ENCODE measurements at regions not wholly inside any gene's neighbourhood (a gene's known extent, or its start where the extent isn't known, plus 50 kb on each side); places are given as distances from the start of the nearest gene placed in this dataset.
"Not testable (repeated sequence)": the region's sequence is repeated elsewhere in the genome, so short reads cannot be mapped to it uniquely, and the experiment has no call there.

DNA sequence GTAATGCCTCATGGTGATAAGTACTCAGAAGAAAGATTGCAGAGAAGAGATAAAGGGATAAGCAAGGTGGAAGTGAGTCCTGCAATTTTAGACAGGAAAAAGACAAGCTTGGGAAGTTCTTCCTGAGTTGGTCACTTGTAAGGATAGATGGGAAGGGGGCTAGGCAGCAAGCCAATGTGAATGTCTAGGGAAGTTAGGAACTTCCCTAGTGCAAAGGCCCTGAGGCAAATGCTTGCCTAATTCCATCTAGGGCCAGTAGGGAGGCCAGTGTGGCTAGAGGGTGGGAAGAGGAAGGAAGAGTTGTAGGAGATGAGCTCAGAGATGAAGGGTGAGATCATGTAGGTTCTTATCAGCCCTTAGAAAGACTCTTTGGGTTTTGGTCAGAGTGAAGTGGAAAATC lies 206.6 kb downstream of the MAT2B start:
- Mint-ChIP-seq H3K4me1 (no peaks in the 10 kb centered on the region), H3K4me3 (no peak overlapping the region), H3K27me3 (no peaks in the 10 kb centered on the region), H3K9me3 (peaks cover 5% of the 10 kb centered on the region), H3K36me3 (no peaks in the 10 kb centered on the region), H3K27ac (no peak overlapping the region)

DNA sequence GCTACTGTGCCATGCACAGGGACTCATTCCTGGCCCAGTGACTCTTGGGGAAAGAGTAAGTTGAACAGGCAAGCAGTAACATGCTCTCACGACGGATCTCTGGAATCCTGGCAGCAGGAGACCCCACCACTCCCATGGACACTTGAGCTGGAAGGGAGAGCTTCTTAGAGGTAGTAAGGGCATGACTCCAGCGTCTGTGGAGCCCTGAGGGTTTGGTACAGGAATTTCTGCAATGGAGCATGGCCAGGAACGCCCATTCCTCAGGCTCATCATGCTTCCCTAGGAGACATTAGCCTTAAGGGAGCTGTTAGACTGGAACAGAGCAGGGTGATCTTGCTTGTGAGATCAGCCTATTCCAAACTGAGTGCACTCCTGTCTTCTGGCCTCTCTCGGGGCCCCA lies 212.9 kb downstream of the MAT2B start:
- Mint-ChIP-seq H3K4me3 (no peak overlapping the region), H3K27ac (no peak overlapping the region), H3K4me1 (no peaks in the 10 kb centered on the region), H3K27me3 (no peaks in the 10 kb centered on the region), H3K36me3 (no peaks in the 10 kb centered on the region), H3K9me3 (peaks cover 5% of the 10 kb centered on the region)

GRCh38 chr5:163724305-163724704 lies 218.9 kb downstream of the MAT2B start:
- Mint-ChIP-seq H3K27me3 (no peaks in the 10 kb centered on the region), H3K4me1 (no peaks in the 10 kb centered on the region), H3K36me3 (no peaks in the 10 kb centered on the region), H3K9me3 (peaks cover 7% of the 10 kb centered on the region), H3K27ac (no peak overlapping the region), H3K4me3 (no peak overlapping the region)

GRCh38 chr5:163727028-163727427 lies 221.6 kb downstream of the MAT2B start:
- Mint-ChIP-seq H3K27me3 (peaks cover 4% of the 10 kb centered on the region), H3K9me3 (peaks cover 7% of the 10 kb centered on the region), H3K36me3 (no peaks in the 10 kb centered on the region), H3K4me3 (no peak overlapping the region), H3K4me1 (no peaks in the 10 kb centered on the region), H3K27ac (no peak overlapping the region)

GRCh38 chr5:163730206-163730756 lies 224.9 kb downstream of the MAT2B start:
- Mint-ChIP-seq H3K9me3 (peaks cover 7% of the 10 kb centered on the region), H3K27ac (no peak overlapping the region), H3K27me3 (peaks cover 4% of the 10 kb centered on the region), H3K36me3 (no peaks in the 10 kb centered on the region), H3K4me1 (no peaks in the 10 kb centered on the region), H3K4me3 (no peak overlapping the region)

GRCh38 chr5:163731256-163731655 lies 225.8 kb downstream of the MAT2B start:
- peaks cover 7% of the 10 kb centered on the region for H3K9me3 Mint-ChIP-seq
- H3K36me3 Mint-ChIP-seq, result no peaks in the 10 kb centered on the region
- peaks cover 4% of the 10 kb centered on the region for H3K27me3 Mint-ChIP-seq
- H3K4me1 Mint-ChIP-seq, result no peaks in the 10 kb centered on the region
- H3K4me3 Mint-ChIP-seq, result no peak overlapping the region
- no peak overlapping the region for H3K27ac Mint-ChIP-seq

- Mint-ChIP-seq H3K27me3 (peaks cover 2% of the 10 kb centered on the region), H3K36me3 (no peaks in the 10 kb centered on the region), H3K9me3 (no peaks in the 10 kb centered on the region), H3K4me1 (no peaks in the 10 kb centered on the region), H3K27ac (no peak overlapping the region), H3K4me3 (no peak overlapping the region)
These were observed 229.7 kb downstream of the MAT2B start for GRCh38 chr5:163735069-163735468.

- Mint-ChIP-seq H3K27me3 (no peaks in the 10 kb centered on the region), H3K9me3 (peaks cover 5% of the 10 kb centered on the region), H3K4me3 (no peak overlapping the region), H3K36me3 (no peaks in the 10 kb centered on the region), H3K4me1 (no peaks in the 10 kb centered on the region), H3K27ac (no peak overlapping the region)
These were observed 242.2 kb downstream of the MAT2B start for GRCh38 chr5:163747586-163747985.

DNA sequence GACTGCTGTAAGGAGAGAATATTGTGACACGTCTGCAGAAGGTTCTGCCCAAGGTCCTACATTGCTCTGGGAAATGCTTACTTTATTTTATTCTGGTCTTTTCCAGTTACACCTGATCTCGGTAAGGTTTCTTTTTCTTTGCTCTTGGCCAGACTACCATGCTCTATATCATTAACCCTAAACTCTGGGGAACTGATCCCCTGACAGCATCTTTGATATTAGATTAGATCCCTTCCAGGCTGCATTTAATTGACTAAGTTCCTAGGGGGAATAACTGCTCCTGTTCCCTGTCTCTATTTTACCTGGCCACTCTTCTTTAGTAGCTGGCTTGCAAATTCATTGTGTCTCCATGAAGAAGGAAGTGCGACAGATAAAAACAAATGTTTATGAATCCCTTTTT lies 243.5 kb downstream of the MAT2B start:
- no peaks in the 10 kb centered on the region for H3K36me3 Mint-ChIP-seq
- no peak overlapping the region for H3K4me3 Mint-ChIP-seq
- no peaks in the 10 kb centered on the region for H3K27me3 Mint-ChIP-seq
- H3K9me3 Mint-ChIP-seq, result peaks cover 6% of the 10 kb centered on the region
- H3K27ac Mint-ChIP-seq, result no peak overlapping the region
- no peaks in the 10 kb centered on the region for H3K4me1 Mint-ChIP-seq

DNA sequence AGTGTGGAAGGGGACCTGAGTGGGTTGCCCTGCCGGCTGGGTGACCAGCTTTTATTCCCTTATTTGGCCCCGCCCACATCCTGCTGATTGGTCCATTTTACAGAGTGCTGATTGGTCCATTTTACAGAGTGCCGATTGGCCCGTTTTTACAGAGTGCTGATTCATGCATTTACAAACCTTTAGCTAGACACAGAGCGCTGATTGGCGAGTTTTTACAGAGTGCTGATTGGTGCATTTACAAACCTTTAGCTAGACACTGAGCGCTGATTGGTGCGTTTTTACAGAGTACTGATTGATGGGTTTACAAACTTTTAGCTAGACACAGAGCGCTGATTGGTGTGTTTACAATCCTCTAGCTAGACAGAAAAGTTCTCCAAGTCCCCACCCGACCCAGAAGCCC lies 245.0 kb downstream of the MAT2B start:
- not testable (repeated sequence) for H3K27ac Mint-ChIP-seq, H3K4me3 Mint-ChIP-seq, H3K4me1 Mint-ChIP-seq, H3K36me3 Mint-ChIP-seq, H3K27me3 Mint-ChIP-seq
- H3K9me3 Mint-ChIP-seq, result peaks cover 11% of the 10 kb centered on the region

DNA sequence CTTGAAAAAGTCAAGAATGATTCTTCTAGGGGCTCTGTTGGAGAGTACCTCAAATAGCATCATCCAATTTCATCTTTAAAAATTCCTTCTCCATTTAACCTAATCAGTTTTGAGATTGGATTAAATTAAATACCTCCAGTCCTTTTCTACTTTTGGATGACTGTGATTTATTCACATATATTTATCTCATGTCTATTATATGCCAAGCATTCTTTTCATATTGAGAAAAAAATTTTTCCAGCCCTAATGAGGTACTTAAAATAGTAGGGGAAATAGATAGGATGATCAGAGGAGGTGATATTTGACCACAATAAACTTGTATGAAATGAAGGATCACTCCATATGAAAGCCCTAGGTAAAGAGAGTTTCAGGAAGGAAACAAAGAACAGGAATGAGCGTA lies 250.1 kb downstream of the MAT2B start:
- H3K27ac Mint-ChIP-seq, result no peak overlapping the region
- H3K4me1 Mint-ChIP-seq, result no peaks in the 10 kb centered on the region
- no peaks in the 10 kb centered on the region for H3K36me3 Mint-ChIP-seq
- peaks cover 11% of the 10 kb centered on the region for H3K9me3 Mint-ChIP-seq
- H3K4me3 Mint-ChIP-seq, result no peak overlapping the region
- peaks cover 2% of the 10 kb centered on the region for H3K27me3 Mint-ChIP-seq

DNA sequence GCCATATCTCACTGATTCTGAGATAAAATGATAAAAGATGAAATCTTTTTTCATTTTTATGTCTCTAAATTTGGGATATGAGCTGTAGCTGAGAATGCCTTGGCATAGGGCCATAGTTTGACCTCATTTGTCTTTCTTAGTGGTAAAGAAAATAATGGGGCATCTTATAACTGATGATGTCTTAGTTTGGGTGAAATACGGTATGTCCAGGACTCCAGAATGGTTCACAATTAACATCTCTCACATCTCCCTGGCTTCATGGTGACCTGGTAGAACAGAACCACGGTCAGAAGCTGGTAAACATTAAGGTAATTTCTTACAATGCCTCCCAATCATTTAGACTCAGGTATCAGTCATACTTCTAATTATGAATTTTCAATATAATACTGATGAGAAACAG lies 250.8 kb downstream of the MAT2B start:
- no peaks in the 10 kb centered on the region for H3K4me1 Mint-ChIP-seq
- peaks cover 11% of the 10 kb centered on the region for H3K9me3 Mint-ChIP-seq
- H3K27ac Mint-ChIP-seq, result no peak overlapping the region
- H3K4me3 Mint-ChIP-seq, result no peak overlapping the region
- H3K36me3 Mint-ChIP-seq, result no peaks in the 10 kb centered on the region
- peaks cover 2% of the 10 kb centered on the region for H3K27me3 Mint-ChIP-seq

DNA sequence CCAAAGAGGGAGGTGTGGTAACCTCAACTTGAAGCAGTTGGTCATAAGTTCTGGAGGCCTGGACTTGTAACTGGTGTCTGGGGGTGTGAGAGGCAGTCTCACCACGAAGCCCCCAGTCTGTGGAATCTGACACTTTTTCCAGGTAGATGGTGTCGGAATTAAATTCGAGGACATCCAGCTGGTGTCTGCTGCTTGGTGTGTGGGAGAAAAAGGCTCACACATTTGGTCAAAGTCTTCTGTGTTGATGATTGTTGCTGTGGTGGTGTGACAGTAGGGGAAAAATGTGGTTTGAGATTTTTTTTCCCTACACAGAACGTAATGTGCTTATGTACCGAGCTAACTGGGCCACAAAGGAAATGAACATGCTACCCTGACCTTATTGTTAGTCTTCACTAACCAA lies 251.9 kb downstream of the MAT2B start:
- Mint-ChIP-seq H3K27me3 (peaks cover 2% of the 10 kb centered on the region), H3K4me1 (no peaks in the 10 kb centered on the region), H3K4me3 (no peak overlapping the region), H3K36me3 (no peaks in the 10 kb centered on the region), H3K9me3 (peaks cover 9% of the 10 kb centered on the region), H3K27ac (no peak overlapping the region)

GRCh38 chr5:163758283-163758711 lies 252.9 kb downstream of the MAT2B start:
- H3K27me3 Mint-ChIP-seq, result peaks cover 2% of the 10 kb centered on the region
- H3K4me1 Mint-ChIP-seq, result no peaks in the 10 kb centered on the region
- H3K9me3 Mint-ChIP-seq, result peaks cover 5% of the 10 kb centered on the region
- H3K36me3 Mint-ChIP-seq, result no peaks in the 10 kb centered on the region
- no peak overlapping the region for H3K4me3 Mint-ChIP-seq
- H3K27ac Mint-ChIP-seq, result no peak overlapping the region

GRCh38 chr5:163759000-163759704 lies 253.7 kb downstream of the MAT2B start:
- no peak overlapping the region for H3K4me3 Mint-ChIP-seq
- peaks cover 5% of the 10 kb centered on the region for H3K9me3 Mint-ChIP-seq
- H3K4me1 Mint-ChIP-seq, result no peaks in the 10 kb centered on the region
- H3K36me3 Mint-ChIP-seq, result no peaks in the 10 kb centered on the region
- no peak overlapping the region for H3K27ac Mint-ChIP-seq
- peaks cover 2% of the 10 kb centered on the region for H3K27me3 Mint-ChIP-seq

DNA sequence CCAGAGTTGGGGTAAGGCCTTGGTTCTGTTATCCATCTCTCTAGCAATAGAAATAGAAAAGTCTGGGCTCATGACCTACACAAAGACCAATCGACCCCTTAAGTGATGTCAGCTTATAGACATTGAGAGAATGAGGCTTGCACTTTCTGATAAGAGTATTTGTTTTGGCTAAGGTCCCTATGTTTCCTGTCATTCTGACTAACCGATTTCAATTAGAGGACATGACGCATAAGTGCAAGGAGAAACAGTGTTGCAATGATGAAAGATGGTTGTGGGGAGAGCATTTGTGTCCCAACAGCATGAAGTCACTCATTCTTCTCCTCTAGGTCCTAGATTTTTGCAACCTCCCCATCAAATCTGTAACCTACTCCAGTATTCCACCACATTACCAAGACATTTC lies 255.1 kb downstream of the MAT2B start:
- Mint-ChIP-seq H3K9me3 (no peaks in the 10 kb centered on the region), H3K4me1 (no peaks in the 10 kb centered on the region), H3K27me3 (peaks cover 2% of the 10 kb centered on the region), H3K36me3 (no peaks in the 10 kb centered on the region), H3K4me3 (no peak overlapping the region), H3K27ac (no peak overlapping the region)
